NCI-H69 (cell line): ENCODE measurements at regions not wholly inside any gene's neighbourhood (a gene's known extent, or its start where the extent isn't known, plus 50 kb on each side); places are given as distances from the start of the nearest gene placed in this dataset.

Experiments
- DNase-seq: peaks from one replicate; lab custom pipeline; 2025; lab: John Stamatoyannopoulos, UW

DNA sequence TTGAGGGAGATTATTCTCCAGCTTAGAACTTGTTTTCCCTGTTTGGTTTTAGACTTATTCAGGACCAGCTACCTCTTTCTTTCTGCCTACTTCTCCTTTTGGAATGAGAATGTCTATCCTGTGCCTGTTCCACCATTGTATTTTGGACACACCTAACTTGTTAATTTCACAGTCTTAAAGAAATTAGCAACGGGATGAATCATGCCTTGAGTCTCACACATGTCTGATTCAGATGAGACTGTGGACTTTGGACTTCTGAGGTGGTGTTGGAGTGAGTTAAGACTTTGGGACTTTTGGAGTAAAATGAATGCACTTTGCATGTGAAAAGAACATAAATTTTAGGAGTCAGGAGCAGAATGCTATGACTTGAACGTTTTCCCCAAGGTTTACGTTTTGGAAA is 581.4 kb downstream of the CDH11 start:
- DNase-seq = no peak

- DNase-seq = no peak
Measured at GRCh38 chr16:64539811-64540371, 582.0 kb downstream of the CDH11 start.

DNA sequence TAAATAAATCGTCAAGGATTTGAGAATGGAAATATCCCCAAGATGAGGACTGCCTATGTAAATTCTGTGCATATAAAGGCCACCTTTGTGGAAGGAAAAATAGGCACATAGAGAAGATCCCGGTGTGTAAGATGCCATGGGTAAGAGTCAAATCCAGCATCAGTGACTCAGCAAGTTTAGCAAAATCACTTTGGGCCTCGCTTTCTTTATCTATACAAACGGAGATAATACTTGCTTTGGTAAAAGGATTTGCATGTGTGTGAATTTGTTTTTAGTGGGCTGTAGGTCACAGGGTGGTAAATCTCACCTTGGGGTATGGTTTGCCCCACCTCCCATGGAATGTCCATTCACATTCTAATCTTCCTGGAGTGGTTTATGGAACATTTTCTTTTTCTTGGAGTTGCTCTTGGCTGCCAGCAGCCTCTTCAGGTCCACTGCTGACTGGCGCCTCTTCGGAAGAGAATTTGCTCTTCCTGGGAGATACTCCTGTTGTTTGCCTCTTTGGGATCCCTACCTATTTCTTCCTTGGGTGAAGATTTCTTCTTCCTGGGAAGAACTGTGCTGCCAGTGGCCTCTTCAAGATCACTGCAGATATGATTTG is 587.6 kb downstream of the CDH11 start:
- DNase-seq = no peak

- DNase-seq = no peak
Measured at GRCh38 chr16:64532691-64533090, 589.2 kb downstream of the CDH11 start.

- DNase-seq = no peak
Measured at GRCh38 chr16:64532117-64532516, 589.7 kb downstream of the CDH11 start.

DNA sequence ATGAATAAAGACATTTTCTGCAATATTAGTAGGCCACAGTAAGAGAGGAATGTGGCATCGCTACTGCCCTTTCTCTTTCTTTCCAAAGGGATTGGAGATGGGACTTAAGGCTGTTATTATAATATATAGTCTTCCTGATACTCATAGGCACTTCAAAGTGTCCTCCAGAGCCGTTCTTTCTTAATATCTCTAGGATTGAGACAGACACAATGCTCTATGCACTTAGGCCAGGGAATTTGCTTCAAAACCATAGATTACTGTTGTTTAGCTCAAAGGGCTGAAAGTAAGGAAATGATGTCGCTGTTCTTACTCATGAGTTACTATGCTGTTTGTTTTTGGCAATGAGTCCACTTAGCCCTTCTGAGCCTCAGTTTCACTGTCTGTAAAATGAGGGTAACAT is 590.5 kb downstream of the CDH11 start:
- DNase-seq = no peak

GRCh38 chr16:64522548-64522947 is 599.3 kb downstream of the CDH11 start:
- DNase-seq = no peak

GRCh38 chr16:64513871-64514270 is 608.0 kb downstream of the CDH11 start:
- DNase-seq = no peak

- no peak for DNase-seq
Measured at GRCh38 chr16:64507240-64508024, 614.4 kb downstream of the CDH11 start.

- DNase-seq = no peak
Measured at GRCh38 chr16:64499211-64499610, 622.7 kb downstream of the CDH11 start.

- no peak for DNase-seq
Measured at GRCh38 chr16:64498363-64498762, 623.5 kb downstream of the CDH11 start.

- DNase-seq = peak; percentile 9
Measured at GRCh38 chr16:64493709-64494108, 628.2 kb downstream of the CDH11 start.

DNA sequence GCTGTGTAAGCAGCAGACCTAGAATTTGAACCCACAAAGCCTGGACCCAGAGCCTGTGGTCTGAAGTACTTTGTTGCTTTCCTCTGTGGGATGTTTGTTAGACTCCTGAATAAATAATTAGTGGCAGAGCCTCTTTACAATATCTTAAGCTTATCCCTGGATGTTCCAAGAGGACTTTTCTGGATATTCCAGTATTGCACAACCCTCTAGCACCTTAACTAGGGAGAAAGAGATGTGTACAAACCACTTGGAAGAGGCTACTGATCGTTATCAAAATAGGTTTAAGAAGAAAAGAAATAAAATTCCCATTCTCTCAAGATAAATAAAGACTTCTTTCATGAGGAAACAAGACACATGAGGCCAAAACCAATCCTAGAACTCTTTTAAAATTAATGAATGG is 632.4 kb downstream of the CDH11 start:
- DNase-seq = peak; percentile 3

DNA sequence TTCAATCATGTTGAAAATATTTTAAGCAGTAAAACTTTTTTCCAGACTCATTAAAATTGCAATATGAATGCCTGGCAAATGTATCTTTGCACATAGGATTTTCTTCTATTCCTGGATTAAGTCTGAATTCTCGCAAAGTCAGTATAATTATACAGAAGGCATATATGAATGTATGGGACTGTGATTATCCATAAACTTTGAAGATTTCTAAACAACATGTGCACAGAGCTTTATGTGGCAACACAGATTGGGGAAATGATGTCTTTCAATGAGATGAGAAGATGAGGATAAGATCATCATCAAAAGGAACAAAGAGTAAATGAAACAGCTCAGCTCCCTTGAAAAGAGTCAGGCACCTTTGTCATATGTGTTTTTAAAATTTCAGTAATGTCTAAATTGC is 635.3 kb downstream of the CDH11 start:
- no peak for DNase-seq

GRCh38 chr16:64481497-64481896 is 640.4 kb downstream of the CDH11 start:
- peak; percentile 48 for DNase-seq

GRCh38 chr16:64478252-64478906 is 643.5 kb downstream of the CDH11 start:
- no peak for DNase-seq

- no peak for DNase-seq
Measured at GRCh38 chr16:64475627-64476351, 646.1 kb downstream of the CDH11 start.

DNA sequence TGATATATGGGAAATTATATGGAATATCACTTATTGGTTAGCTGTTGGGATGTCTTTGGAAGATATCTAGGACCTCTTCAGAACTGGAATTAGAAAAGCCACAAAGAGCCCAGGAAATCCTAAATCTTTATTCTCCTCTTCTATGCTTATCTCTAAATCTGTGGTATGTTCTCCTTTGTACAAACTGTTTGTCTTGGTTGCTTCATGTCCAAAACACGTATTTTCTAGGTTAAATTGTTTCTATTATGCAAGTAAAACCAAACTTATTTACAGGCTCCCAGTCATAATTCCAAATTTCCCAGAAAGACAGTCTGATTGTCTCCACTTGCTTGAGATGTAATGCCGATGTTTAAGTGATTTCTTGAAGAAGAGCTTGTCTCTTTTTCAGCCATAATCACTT is 650.9 kb downstream of the CDH11 start:
- DNase-seq = no peak

DNA sequence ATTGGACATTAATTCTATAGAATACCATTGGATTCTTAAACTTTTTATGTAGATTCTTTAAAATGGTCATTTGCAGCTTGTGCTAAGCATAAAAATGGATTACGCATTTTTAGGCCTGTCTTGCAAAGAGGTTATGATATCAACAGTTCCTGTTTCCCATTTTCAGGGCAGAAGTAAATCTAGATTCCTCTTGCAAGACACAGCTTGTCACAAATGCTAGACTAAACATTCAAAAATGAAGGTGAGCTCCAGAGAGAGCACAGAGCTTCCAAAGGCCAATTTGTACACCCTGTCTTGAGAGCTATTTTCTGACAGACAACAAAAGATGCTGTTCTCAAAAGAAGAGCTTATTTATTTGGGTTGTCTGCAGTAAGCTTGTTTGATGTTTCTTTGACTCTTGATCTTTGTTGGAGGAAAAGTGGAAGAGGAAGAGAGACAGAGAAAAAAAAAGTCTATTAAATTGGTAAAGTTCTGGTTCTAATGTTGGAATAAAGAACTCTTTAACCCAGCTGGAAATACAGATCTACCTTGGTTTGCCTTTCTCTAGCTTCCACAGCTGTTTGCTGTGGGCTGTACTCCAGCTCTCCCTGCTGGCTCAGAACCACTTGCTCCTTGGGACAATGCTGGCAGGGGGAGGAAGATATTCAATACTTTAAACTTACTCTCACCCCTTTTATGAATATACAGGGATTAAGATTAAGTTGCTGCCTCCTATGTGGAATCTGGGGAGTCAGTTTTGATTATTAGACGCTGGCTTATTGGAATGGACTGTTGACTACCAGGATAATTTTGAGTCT is 651.8 kb downstream of the CDH11 start:
- DNase-seq = peak; percentile 1

- DNase-seq = no peak
Measured at GRCh38 chr16:64469351-64469750, 652.5 kb downstream of the CDH11 start.

- no peak for DNase-seq
Measured at GRCh38 chr16:64468515-64469090, 653.3 kb downstream of the CDH11 start.
